ENCODE measurements at regions not wholly inside any gene's neighbourhood (a gene's known extent, or its start where the extent isn't known, plus 50 kb on each side); places are given as distances from the start of the nearest gene placed in this dataset.
A peak's percentile ranks its signal among the peaks of the same experiment; 100 is the strongest.
"Not testable (repeated sequence)": the region's sequence is repeated elsewhere in the genome, so short reads cannot be mapped to it uniquely, and the experiment has no call there.

- H3K9ac ChIP-seq (ENCODE audit: insufficient read depth, low read length): peak overlapping the region; percentile 42
- peak overlapping the region in 1 of 4 experiments; percentile 66 for H3K4me3 ChIP-seq (replicated peaks in 1 of 4; ENCODE audit: control extremely low read depth in 1 of 4, insufficient read depth in 1 of 4, low read depth in 3 of 4, low read length in 4 of 4)
These were observed 230.8 kb upstream of the FRG2C start for GRCh38 chr3:75433295-75433694.

DNA sequence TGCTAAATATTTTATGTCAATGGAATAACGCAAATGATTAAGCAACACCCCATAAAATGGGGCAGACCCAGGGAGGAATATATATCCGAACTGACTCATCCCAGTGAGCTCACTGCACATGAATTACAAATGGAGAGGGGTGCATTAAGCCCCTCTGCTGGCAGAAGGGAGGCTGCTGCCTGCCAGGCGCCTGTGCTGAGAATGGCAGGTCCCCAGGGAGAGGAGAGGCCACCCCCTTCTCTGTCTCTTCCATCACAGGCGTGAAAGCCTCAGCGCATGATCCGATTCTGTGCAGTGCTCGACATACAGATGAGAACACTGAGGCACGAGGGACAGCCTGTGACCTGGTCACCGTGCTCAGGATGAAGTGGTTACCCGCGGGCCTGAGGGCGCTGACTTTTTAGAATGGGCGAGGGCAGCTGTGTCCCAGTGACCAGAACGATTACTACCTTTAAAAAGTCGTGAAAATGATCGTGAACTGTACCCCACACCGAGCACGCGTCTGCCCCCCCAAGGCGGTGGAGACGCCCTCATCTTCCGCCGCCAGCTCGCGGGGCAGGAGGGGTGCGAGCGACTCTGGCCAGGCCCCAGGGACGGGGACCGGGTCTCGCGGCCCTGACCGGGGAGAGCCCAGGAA is 229.7 kb upstream of the FRG2C start:
- Histone ChIP-seq H3K27ac (ENCODE audit: insufficient read depth, low read length) (peak overlapping the region; percentile 97), H3K4me2 (ENCODE audit: extremely low read depth, insufficient read depth, low read length) (peak overlapping the region; percentile 75), H3K4me3 (replicated peaks in 1 of 4; ENCODE audit: control extremely low read depth in 1 of 4, insufficient read depth in 1 of 4, low read depth in 3 of 4, low read length in 4 of 4) (peak overlapping the region; percentile 59 to 67 (median 64)), H3K9ac (ENCODE audit: insufficient read depth, low read length) (peak overlapping the region; percentile 97)
- not testable (repeated sequence) for H3K9me3 ChIP-seq (ENCODE audit: control insufficient read depth, insufficient read depth, low read depth, low read length); H2AFZ ChIP-seq (ENCODE audit: low read length); H3K27me3 ChIP-seq (ENCODE audit: control insufficient read depth, insufficient read depth, low read length); H3K36me3 ChIP-seq (ENCODE audit: control insufficient read depth, insufficient read depth, low read length); H3K79me2 ChIP-seq (ENCODE audit: control insufficient read depth, insufficient read depth, low read length); H4K20me1 ChIP-seq (ENCODE audit: control insufficient read depth, extremely low read depth, insufficient read depth, low read length); H3K4me1 ChIP-seq (ENCODE audit: control insufficient read depth, extremely low read depth, insufficient read depth, low read length)
- DNase-seq (ENCODE audit: low read depth in 2 of 2): peak; percentile 70 to 84

More at GRCh38 chr3:75433295-75433694, 230.8 kb upstream of the FRG2C start:
- Histone ChIP-seq H3K4me2 (ENCODE audit: extremely low read depth, insufficient read depth, low read length) (peak overlapping the region; percentile 51), H3K4me1 (ENCODE audit: control insufficient read depth, extremely low read depth, insufficient read depth, low read length) (peaks cover 15% of the 10 kb centered on the region), H3K27ac (ENCODE audit: insufficient read depth, low read length) (peak overlapping the region; percentile 97)
- H2AFZ ChIP-seq (ENCODE audit: low read length); H3K36me3 ChIP-seq (ENCODE audit: control insufficient read depth, insufficient read depth, low read length); DNase-seq (ENCODE audit: low read depth in 2 of 2); H4K20me1 ChIP-seq (ENCODE audit: control insufficient read depth, extremely low read depth, insufficient read depth, low read length); H3K27me3 ChIP-seq (ENCODE audit: control insufficient read depth, insufficient read depth, low read length); H3K9me3 ChIP-seq (ENCODE audit: control insufficient read depth, insufficient read depth, low read depth, low read length); H3K79me2 ChIP-seq (ENCODE audit: control insufficient read depth, insufficient read depth, low read length): not testable (repeated sequence)

GRCh38 chr3:75434913-75435793 is 229.0 kb upstream of the FRG2C start:
- H3K27me3 ChIP-seq (ENCODE audit: control insufficient read depth, insufficient read depth, low read length); H3K36me3 ChIP-seq (ENCODE audit: control insufficient read depth, insufficient read depth, low read length); H3K79me2 ChIP-seq (ENCODE audit: control insufficient read depth, insufficient read depth, low read length); H3K4me1 ChIP-seq (ENCODE audit: control insufficient read depth, extremely low read depth, insufficient read depth, low read length); H4K20me1 ChIP-seq (ENCODE audit: control insufficient read depth, extremely low read depth, insufficient read depth, low read length); H3K4me2 ChIP-seq (ENCODE audit: extremely low read depth, insufficient read depth, low read length); H3K9me3 ChIP-seq (ENCODE audit: control insufficient read depth, insufficient read depth, low read depth, low read length); H2AFZ ChIP-seq (ENCODE audit: low read length): not testable (repeated sequence)
- Histone ChIP-seq H3K4me3 (replicated peaks in 1 of 4; ENCODE audit: control extremely low read depth in 1 of 4, insufficient read depth in 1 of 4, low read depth in 3 of 4, low read length in 4 of 4) (peak overlapping the region; percentile 59 to 67 (median 64)), H3K27ac (ENCODE audit: insufficient read depth, low read length) (peak overlapping the region; percentile 97), H3K9ac (ENCODE audit: insufficient read depth, low read length) (peak overlapping the region; percentile 97)
- DNase-seq (ENCODE audit: low read depth in 2 of 2): peak; percentile 98 to 99

DNA sequence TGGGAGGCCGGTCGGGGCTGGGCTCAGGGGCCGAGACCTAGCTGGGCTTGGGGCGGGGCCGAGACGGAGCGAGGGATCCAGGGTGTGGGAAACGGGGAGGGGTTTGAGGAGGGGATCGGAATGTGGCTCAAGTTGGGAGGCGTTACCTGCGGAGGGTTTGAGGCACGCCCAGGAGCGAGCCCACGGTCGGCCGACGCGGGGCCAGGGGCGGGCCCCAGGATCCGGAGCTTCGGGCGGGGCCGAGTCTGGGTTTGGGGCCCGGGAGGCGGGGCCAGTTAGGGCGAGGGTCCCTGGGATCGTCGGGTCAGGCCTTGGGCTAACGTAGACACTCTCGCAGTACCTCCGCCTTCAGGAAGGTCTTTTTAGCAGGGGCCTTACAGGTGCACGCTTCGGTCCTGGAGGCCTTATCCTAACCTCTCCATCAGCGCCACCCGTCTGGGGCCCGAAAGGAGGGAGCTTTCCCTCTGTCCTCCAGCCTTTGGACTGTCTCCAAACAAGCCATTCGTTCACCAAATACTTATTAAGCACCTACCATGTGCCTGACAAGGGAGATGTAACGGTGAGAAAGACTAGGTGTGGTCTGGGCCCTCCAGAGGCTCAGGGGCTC is 228.2 kb upstream of the FRG2C start:
- H2AFZ ChIP-seq (ENCODE audit: low read length): peak overlapping the region; percentile 54
- H3K9ac ChIP-seq (ENCODE audit: insufficient read depth, low read length): peak overlapping the region; percentile 59
- H3K79me2 ChIP-seq (ENCODE audit: control insufficient read depth, insufficient read depth, low read length); H4K20me1 ChIP-seq (ENCODE audit: control insufficient read depth, extremely low read depth, insufficient read depth, low read length); H3K36me3 ChIP-seq (ENCODE audit: control insufficient read depth, insufficient read depth, low read length); H3K27me3 ChIP-seq (ENCODE audit: control insufficient read depth, insufficient read depth, low read length); H3K4me1 ChIP-seq (ENCODE audit: control insufficient read depth, extremely low read depth, insufficient read depth, low read length); H3K9me3 ChIP-seq (ENCODE audit: control insufficient read depth, insufficient read depth, low read depth, low read length): not testable (repeated sequence)
- H3K27ac ChIP-seq (ENCODE audit: insufficient read depth, low read length): peak overlapping the region; percentile 69
- peak; percentile 9 for DNase-seq (ENCODE audit: low read depth in 2 of 2)
- peak overlapping the region; percentile 58 for H3K4me2 ChIP-seq (ENCODE audit: extremely low read depth, insufficient read depth, low read length)
- peak overlapping the region; percentile 43 to 64 (median 53) for H3K4me3 ChIP-seq (replicated peaks in 1 of 4; ENCODE audit: control extremely low read depth in 1 of 4, insufficient read depth in 1 of 4, low read depth in 3 of 4, low read length in 4 of 4)

DNA sequence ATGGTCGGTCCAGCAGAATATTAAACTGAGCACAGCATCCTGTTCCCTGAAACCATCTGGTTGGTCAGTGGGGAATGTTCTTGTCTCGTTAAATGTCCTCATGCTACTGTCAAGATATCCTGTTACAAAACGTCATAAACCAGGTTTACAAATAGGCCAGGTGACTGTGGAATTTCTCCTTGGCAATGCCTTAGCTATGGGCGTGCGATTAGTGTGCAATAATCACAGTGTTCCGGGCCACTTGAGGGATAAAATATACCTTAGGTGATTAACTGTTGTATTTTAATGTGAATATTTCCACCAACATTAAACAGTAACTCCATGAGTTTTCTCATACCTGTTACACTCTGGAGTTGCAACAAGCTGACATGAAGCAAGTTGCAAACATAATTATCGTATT is 223.1 kb upstream of the FRG2C start:
- not testable (repeated sequence) for H3K9me3 ChIP-seq (ENCODE audit: control insufficient read depth, insufficient read depth, low read depth, low read length); H3K79me2 ChIP-seq (ENCODE audit: control insufficient read depth, insufficient read depth, low read length)

DNA sequence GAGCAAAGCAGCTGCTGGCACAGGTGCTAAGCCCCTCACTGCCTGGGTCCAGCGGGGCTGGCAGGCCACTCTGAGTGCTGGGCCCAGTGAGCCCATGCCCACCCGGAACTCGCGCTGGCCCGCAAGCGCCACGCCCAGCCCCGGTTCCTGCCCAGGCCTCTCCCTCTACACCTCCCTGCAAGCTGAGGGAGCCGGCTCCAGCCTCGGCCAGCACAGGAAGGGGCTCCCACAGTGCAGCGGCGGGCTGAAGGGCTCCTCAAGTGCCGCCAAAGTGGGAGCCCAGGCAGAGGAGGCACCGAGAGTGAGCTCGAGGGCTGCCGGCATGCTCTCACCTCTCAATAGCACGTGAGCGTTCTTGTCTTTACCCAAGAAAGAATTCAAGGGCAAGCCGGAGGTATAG is 219.5 kb upstream of the FRG2C start:
- not testable (repeated sequence) for H3K4me2 ChIP-seq (ENCODE audit: extremely low read depth, insufficient read depth, low read length); H3K36me3 ChIP-seq (ENCODE audit: control insufficient read depth, insufficient read depth, low read length); H4K20me1 ChIP-seq (ENCODE audit: control insufficient read depth, extremely low read depth, insufficient read depth, low read length); H2AFZ ChIP-seq (ENCODE audit: low read length); H3K9ac ChIP-seq (ENCODE audit: insufficient read depth, low read length); H3K27me3 ChIP-seq (ENCODE audit: control insufficient read depth, insufficient read depth, low read length); DNase-seq (ENCODE audit: low read depth in 2 of 2); H3K4me1 ChIP-seq (ENCODE audit: control insufficient read depth, extremely low read depth, insufficient read depth, low read length); H3K9me3 ChIP-seq (ENCODE audit: control insufficient read depth, insufficient read depth, low read depth, low read length); H3K79me2 ChIP-seq (ENCODE audit: control insufficient read depth, insufficient read depth, low read length); H3K4me3 ChIP-seq (replicated peaks in 1 of 4; ENCODE audit: control extremely low read depth in 1 of 4, insufficient read depth in 1 of 4, low read depth in 3 of 4, low read length in 4 of 4); H3K27ac ChIP-seq (ENCODE audit: insufficient read depth, low read length)

More for the DNA sequence above, 223.1 kb upstream of the FRG2C start:
- H3K27ac ChIP-seq (ENCODE audit: insufficient read depth, low read length); H3K9ac ChIP-seq (ENCODE audit: insufficient read depth, low read length); H3K4me2 ChIP-seq (ENCODE audit: extremely low read depth, insufficient read depth, low read length); H3K27me3 ChIP-seq (ENCODE audit: control insufficient read depth, insufficient read depth, low read length); DNase-seq (ENCODE audit: low read depth in 2 of 2); H3K4me3 ChIP-seq (replicated peaks in 1 of 4; ENCODE audit: control extremely low read depth in 1 of 4, insufficient read depth in 1 of 4, low read depth in 3 of 4, low read length in 4 of 4); H3K36me3 ChIP-seq (ENCODE audit: control insufficient read depth, insufficient read depth, low read length); H3K4me1 ChIP-seq (ENCODE audit: control insufficient read depth, extremely low read depth, insufficient read depth, low read length); H2AFZ ChIP-seq (ENCODE audit: low read length); H4K20me1 ChIP-seq (ENCODE audit: control insufficient read depth, extremely low read depth, insufficient read depth, low read length): not testable (repeated sequence)

Data from fibroblast of lung (primary cell).